ENCODE measurements at regions not wholly inside any gene's neighbourhood (a gene's known extent, or its start where the extent isn't known, plus 50 kb on each side); places are given as distances from the start of the nearest gene placed in this dataset.
"Not testable (repeated sequence)": the region's sequence is repeated elsewhere in the genome, so short reads cannot be mapped to it uniquely, and the experiment has no call there.

DNA sequence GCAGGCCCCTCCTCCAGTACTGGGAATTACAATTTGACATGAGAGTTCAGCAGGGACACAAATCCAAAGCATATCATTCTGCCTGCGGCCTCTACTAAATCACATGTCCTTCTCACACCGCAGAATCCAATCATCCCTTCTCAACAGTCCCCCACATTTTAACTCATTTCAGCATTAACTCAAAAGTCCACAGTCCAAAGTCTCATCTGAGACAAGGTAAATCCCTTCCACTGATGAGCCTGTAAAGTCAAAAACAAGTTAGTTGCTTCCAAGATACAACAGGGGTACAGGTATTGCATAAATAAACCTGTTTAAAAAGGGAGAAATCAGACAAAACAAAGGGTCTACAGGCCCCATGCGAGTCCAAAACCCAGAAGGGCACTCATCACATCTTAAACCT, 64.0 kb downstream of the EBNA1BP2 start:
- DNase-seq (ENCODE audit: low read depth in 4 of 4, low spot score in 2 of 4) = no peak

DNA sequence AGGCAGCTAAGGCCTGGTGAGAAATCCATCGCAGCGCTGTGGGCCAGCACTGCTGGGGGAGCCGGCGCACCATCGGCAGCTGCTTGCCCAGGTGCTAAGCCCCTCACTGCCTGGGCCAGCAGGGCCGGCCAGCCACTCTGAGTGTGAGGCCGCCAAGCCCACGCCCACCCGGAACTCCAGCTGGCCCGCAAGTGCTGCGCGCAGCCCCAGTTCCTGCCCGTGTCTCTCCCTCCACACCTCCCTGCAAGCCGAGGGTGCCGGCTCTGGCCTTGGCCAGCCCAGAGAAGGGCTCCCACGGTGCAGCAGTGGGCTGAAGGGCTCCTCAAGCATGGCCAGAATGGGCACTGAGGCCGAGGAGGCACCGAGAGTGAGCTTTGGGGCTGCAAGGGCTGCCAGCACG, 64.4 kb downstream of the EBNA1BP2 start:
- DNase-seq (ENCODE audit: low read depth in 4 of 4, low spot score in 2 of 4) = no peak

DNA sequence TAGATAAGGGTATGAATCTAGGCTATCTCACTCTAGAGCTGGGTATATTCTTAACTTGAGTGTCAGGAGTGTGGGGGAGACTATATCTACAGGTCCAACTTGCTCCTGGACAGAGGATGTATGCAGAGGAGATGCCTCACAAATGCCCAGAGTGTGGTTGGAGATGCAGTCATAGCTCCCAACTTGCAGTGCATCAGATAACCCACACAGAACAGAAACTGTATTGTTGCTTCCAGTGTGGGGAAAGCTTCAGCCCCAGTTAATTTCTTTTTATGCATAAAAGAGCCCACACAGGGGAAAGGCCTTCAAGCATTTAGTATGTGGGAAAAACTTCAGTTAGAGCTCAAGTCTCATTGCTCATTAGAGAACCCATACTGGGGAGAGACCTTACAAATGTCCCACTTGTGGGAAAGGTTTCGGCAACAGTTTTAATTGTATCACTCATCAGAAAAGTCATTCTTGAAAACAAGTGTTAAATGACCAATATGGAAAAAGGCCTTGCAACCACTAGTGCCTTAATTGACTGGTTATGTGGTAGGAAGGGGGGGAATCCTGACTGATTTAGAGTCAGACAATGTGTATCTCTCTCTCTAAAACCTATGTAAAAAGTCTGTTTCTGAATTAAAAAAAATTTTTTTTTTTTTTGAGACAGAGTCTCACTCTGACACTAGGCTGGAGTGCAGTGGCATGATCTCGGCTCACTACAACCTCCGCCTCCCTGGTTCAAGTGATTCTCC, 67.9 kb downstream of the EBNA1BP2 start:
- no peak for DNase-seq (ENCODE audit: low read depth in 4 of 4, low spot score in 2 of 4)

DNA sequence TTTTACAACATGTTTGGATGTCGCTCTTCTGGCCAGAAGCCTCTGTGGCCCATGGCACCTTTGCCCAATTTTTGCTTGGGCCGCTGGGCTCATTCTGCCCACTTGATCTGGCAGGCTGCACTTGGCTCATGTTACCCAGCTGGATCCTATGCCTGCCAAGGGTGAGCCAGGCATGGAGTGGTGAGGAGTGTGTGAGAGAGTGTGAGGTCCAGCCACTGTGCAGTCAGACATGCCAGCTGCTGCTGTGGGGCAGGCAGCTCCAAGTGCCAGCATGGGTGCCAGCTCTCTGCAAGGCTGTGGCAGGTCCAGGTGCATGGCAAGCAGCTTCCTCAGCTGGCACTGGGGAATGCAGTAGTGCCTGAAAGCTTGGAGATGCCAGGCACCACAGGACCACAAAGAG, 71.0 kb downstream of the EBNA1BP2 start:
- no peak for DNase-seq (ENCODE audit: low read depth in 4 of 4, low spot score in 2 of 4)

DNA sequence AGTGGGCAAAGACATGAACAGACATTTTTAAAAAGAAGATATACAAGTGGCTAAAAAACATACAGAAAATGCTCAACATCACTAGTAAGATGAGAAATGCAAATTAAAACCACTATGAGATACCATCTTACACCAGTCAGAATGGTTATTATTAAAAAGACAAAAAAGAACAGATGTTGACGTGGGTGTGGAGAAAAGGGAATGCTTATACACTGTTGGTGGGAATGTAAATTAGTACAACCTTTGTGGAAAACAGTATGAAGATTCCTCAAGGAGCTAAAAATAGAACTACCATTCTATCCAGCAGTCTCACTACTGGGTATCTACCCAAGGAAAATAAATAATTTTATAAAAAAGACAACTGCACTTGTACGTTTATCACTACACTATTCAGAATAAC, 73.9 kb downstream of the EBNA1BP2 start:
- no peak for DNase-seq (ENCODE audit: low read depth in 4 of 4, low spot score in 2 of 4)

DNA sequence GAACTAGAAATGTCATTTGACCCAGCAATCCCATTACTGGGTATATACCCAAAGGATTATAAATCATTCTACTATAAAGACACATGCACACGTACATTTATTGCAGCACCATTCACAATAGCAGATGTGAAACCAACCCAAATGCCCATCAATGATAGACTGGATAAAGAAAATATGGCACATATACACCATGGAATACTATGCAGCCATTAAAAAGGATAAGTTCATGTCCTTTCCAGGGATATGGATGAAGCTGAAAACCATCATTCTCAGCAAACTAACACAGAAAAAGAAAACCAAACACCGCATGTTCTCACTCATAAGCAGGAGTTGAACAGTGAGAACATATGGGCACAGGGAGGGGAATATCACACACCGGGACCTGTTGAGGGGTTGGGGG, 75.6 kb downstream of the EBNA1BP2 start:
- DNase-seq (ENCODE audit: low read depth in 4 of 4, low spot score in 2 of 4) = not testable (repeated sequence)

DNA sequence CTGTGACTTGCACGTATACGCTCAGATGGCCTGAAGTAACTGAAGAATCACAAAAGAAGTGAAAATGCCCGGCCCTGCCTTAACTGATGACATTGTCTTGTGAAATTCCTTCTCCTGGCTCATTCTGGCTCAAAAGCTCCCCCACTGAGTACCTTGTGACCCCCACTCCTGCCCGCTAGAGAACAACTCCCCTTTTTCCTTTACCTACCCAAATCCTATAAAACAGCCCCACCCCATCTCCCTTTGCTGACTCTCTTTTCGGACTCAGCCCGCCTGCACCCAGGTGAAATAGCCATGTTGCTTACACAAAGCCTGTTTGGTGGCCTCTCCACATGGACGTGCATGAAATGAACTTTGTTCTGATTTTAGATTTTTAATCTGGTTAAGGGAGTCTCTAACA, 81.3 kb downstream of the EBNA1BP2 start:
- DNase-seq (ENCODE audit: low read depth in 4 of 4, low spot score in 2 of 4) = not testable (repeated sequence)

DNA sequence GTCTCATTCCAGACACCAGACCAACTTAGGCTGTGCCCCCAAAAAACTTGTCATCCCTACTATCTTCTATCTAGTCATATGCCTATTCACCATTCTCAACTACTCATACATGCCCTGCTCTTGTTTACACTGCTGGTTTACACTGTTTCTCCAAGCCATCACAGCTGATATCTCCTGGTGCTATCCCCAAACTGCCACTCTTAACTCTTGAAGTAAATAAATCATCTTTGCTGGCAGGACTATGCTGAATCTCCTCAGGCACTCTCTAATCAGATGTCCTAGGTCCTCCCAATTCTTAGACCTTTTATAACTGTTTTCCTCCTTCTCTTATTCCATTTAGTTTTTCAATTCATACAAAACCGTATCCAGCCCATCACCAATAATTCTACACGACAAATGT, 81.9 kb downstream of the EBNA1BP2 start:
- DNase-seq (ENCODE audit: low read depth in 4 of 4, low spot score in 2 of 4) = not testable (repeated sequence)

DNA sequence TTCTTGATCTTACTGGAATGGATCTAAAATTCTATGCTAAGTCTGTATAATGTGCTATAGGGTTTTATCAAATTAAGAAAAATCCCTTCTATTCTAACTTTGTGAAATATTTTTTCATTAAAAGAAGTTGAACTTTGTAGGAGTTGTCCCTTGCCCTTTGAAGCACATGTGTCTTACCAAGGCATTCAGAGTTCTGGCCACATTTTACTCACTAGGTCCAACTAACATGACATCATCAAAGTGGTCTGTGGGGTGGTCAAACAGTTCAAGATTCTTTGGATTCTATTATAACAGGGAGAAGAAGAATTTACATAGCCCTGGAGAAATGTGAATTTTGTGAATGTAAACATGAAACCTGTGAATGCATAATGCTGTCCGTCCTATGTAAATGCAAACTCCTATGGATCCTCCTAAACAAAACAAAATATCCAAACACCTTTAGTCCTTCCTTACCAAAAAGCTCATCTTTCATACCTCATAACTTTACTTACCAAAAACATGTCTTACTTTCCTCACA, 88.7 kb downstream of the EBNA1BP2 start:
- no peak for DNase-seq (ENCODE audit: low read depth in 4 of 4, low spot score in 2 of 4)

DNA sequence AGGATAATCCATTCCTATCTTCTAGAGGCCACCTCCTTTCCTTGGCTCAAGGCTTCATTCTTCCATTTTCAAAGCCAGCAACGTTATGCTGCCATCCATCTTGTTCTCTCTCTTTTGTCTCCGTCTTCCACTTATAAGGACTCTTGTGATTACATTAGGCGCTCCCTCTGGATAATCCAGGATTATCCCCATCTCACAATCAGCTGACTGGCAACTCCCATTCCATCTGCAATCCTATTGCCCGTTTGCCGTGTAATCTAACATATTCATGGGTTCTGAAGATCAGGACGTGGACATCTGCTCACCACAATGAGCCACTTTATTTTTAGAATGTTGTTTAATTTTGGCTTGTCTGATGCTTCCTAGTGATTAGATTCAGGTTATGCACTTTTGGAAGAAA, 89.3 kb downstream of the EBNA1BP2 start:
- DNase-seq (ENCODE audit: low read depth in 4 of 4, low spot score in 2 of 4) = no peak

DNA sequence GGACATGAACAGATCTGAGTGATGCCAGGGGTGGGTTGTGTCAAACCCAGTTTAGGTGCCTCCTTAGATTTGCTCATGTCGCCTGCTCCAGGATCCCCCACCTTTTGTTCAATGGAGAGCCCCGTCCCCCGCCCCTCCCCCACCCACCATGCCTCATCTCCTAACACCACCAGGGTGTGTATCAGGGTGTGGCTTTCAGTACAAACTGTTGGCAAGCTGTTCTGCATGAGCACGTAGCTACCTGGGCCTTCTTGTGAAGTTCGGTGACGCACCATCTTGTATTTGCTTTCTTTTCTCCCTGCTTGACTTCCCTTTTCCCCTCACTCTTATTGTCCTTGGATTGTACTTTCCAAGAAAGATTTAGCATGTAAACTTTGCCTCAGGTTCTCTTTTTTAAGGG, 94.8 kb downstream of the EBNA1BP2 start:
- DNase-seq (ENCODE audit: low read depth in 4 of 4, low spot score in 2 of 4) = no peak

DNA sequence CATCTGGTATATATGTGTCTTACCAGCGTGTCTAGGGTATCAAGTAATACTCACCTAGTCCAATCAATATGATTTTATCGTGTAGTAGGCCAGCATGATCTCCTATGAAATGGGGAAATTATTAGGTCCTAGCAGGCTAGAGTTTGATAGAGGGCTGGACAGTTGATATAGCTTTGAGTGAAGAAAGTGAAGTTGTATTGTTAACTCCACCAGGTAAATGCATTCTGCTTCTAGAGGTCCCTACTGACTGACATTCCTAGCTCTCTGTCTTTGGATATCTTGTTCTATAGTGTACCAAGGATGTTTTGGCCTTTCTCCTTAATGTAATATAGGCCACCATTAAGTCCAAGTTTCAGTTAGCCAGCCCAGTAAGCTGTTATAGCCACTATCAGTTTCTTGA, 97.4 kb downstream of the EBNA1BP2 start:
- no peak for DNase-seq (ENCODE audit: low read depth in 4 of 4, low spot score in 2 of 4)

DNA sequence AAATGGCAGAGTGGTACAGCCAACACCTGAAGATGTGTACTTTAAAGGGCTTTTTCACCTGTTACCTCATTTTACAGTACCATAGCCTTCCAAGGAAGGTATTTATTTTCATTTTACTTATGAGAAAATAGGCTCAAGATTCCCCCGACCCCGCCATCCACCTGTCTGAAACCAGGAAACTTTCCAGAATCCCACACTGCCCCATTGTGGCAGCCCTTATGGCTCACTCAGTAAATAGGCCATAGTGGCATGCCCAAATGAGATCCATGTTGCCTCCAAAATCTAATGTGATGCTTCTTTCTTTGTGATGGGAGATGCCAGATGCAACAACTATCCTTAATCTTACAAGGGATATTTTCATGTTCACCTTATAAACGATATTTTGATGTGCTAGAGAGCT, 97.8 kb downstream of the EBNA1BP2 start:
- DNase-seq (ENCODE audit: low read depth in 4 of 4, low spot score in 2 of 4) = no peak

DNA sequence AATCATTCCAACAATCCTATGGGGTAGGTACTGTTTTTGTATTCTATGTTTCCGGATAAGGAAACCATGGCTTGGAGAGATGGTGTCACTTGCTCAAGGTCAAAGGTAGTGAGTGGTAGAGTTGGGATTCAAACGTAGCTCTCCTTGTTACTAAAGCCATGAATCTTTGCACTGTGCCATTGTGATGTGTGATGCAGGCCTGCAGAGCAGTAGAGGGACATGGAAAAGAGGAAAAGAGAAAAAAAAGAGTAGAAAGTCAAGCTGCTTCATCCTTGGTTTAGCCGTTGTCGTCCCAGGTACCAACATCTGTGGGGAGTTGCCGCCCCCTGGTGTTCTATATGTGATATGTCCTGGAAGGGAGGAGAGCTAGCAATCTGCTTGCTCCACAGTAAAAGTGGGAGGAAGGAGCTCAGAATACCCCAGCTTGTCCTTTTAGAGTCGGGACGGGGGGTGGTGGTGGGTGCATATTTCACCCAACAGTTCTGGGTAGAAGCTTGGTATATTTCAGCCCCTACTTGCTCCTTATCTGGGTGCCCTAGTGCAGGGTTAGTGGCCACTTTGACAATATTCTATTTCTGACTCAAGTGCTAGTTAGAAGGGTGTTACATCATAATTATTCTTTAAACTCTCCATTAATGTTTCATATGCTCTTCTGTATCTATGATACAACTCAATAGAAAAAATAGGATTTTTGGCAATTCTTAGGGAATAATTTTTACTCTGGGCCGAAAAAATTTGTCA, 98.4 kb downstream of the EBNA1BP2 start:
- peak in 3 of 4 donors; percentile 53 to 73 (median 73) for DNase-seq (ENCODE audit: low read depth in 4 of 4, low spot score in 2 of 4)

DNA sequence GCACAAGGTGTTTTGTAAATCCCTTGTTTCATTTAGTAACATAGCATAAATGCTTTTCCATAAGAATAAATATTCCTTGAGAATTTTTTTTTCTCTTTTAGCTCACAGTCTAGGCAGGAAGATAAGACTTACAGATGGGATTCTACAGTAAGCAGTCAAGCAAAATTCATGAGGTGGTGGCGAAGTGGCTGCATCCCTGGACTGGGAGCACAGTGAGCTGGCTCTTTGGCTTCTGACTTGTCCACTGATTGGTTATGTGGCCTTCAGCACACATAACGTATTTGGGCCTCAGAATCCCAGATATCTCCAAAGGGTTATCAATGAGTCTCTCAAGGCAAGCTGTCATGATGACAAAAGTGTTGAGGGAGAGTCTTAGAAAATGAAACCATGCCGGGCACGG, 99.8 kb downstream of the EBNA1BP2 start:
- DNase-seq (ENCODE audit: low read depth in 4 of 4, low spot score in 2 of 4) = no peak

DNA sequence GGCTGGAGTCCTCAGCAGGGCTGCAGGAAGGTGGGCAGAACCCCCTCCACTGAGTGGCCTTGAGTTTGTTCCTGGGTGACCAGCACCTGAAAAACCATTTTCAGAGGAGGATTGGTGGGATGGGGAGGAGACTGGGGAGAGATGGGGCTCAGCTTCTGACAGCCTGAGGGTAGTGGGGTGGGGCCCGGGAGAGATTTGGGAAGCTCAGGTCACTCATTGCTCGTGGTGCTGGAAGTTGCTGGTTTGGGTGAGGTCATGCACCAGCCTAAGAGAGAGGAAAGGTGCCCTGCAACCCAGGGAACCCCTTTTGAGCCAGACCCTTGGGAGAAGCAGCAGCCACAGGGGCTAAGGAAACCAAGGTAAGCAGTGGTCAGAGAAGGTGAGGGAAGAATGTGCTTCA, 100.8 kb downstream of the EBNA1BP2 start:
- DNase-seq (ENCODE audit: low read depth in 4 of 4, low spot score in 2 of 4) = no peak

DNA sequence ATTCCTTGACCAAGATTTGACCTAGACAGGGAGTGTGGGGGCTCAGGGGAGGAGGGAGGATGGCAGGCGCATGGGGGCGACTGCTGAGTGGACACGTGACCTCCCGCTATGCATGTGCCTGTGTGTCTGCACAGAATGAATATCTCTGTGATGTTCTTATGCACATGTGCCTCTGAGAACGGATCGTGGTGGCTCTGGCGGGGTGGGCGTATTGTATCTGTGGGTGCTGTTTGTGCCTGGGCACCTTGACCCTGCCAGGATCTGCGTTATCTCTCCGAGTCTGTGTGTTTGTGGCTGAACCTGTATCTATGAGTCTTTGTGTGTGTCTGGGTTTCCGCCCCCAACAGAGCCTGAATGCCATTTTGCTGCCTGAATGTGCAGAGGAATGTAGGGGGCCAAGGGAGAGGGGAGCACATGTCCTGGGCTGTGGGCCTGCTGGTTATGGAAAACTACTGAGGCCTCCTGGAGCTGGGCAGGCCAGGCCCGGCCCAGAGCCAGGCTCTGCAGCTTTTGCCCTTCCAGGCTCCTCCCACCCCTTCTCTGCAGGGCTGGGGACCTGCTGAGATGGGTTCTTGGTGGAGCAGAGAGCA, 102.5 kb downstream of the EBNA1BP2 start:
- DNase-seq (ENCODE audit: low read depth in 4 of 4, low spot score in 2 of 4) = no peak

DNA sequence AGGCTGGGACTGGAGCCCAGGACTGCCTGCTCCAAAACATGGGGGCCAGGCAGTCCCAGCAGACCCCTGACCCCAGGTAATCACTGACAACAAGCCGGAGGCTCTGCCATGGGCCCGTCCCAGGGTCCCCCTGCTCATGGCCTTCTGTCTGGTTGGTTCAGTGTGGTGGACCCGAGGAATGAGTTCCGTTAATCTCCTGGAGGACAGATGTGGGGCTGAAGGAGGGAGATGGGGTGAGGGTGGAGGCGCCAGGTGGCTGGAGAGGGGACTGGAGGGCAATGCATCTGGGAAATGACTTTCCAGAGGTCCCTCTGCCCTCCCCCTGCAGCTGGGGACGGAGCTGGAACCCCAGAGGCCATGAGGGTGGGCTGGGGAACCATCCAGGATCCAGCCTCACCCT, 103.2 kb downstream of the EBNA1BP2 start:
- DNase-seq (ENCODE audit: low read depth in 4 of 4, low spot score in 2 of 4) = no peak

DNA sequence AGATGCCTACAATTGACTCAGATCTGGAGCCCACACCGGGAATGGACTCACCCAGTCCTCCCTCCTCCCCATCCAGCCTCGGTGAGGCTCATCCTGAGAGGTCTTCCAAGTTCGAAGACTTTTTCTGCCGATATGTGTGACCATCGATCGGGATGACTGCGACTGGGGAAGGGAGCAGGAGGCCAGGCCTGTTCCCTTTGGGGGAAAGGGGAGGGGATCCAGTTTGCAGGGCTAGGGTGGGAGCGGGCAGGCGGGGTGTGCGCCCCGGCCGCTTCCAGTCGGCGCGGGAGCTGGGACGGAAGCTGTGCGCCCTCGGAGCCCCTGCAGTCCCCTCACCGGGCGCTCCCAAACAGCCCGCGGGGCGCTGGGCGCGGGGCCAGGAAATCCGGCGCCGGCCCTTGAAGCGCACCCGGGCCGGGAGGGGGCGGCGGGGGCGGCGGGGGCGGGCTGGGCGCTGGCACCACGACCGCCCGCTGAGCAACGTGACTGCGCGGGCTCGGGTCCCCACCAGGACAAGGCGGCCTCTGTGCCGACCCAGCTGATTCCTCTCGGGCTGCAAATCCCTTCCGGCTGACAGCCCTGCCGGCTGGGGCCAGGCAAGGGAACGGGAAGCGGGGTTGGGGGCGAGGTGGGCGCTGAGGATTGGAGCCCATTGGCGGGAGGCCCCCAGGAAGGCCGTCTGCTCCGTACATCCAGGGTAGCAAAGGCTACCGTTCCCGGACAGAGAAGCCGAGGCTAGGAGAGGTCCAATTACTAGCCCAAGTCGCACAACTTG, 103.9 kb downstream of the EBNA1BP2 start:
- no peak for DNase-seq (ENCODE audit: low read depth in 4 of 4, low spot score in 2 of 4)

DNA sequence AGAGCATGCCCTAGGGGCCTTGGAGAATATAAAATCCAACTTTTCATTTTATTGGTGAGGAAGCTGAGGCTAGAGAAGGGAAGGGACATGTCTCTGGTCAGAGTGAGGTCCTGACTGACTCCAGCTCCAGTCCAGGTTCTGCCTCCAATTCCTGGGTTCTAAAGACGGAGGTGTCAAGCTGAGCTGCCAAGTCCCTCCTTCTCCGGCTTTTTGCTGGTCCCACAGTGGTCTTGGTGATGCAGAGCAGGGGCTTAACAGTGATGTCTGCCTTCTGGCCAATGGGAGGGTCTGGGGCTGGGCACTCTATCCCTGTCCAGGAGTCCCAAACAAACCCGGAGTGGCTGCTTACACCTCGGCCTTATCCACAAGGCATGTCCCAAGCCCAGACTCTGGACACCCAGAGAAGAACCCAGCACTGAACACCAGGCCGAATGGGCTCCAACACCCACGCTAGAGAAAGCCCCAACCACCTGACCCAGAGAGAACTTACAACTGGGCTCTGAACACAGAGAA, 104.8 kb downstream of the EBNA1BP2 start:
- no peak for DNase-seq (ENCODE audit: low read depth in 4 of 4, low spot score in 2 of 4)

DNA sequence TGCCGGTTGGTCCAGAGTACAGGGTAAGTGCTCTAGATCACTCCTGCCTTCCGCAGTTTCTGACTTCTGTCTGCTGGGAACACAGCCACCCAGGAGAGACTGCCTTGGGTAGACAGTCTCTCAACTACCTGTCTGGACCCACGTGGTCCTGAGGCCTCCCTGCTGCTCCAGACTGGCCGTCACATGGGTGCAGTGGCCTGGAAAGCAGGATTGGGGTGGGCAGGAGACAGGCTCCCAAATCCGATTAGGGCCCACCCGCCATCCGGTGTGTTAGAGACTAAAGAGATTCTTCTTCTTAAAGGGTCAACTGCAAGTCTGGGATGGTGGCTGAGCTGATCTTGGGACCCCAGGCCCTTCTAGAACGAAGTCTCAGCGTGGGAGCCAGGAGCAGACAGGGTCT, 105.5 kb downstream of the EBNA1BP2 start:
- no peak for DNase-seq (ENCODE audit: low read depth in 4 of 4, low spot score in 2 of 4)
